ENCODE measurements at regions not wholly inside any gene's neighbourhood (a gene's known extent, or its start where the extent isn't known, plus 50 kb on each side); places are given as distances from the start of the nearest gene placed in this dataset.
"Not testable (repeated sequence)": the region's sequence is repeated elsewhere in the genome, so short reads cannot be mapped to it uniquely, and the experiment has no call there.

DNA sequence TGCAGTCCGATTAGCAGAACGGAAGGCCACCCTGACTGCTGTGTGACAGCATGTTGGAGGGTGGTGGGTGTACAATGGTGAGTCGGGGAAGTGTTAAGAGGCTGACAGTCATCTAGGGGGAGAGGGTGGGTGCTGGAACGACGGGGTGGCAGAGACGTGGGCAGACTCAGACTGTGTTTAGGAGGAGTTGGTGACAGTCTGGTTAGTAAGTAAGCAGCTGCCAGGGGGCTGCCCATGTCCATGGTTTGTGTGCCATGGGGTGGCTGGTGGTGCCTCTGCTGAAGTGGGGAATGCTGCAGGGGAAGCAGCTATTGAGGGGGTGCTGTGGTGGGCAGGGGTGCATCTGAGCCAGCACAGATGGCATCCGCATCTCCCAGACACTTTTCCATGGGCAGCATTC is 51.3 kb upstream of the BOD1 start:
- no peak for DNase-seq

DNA sequence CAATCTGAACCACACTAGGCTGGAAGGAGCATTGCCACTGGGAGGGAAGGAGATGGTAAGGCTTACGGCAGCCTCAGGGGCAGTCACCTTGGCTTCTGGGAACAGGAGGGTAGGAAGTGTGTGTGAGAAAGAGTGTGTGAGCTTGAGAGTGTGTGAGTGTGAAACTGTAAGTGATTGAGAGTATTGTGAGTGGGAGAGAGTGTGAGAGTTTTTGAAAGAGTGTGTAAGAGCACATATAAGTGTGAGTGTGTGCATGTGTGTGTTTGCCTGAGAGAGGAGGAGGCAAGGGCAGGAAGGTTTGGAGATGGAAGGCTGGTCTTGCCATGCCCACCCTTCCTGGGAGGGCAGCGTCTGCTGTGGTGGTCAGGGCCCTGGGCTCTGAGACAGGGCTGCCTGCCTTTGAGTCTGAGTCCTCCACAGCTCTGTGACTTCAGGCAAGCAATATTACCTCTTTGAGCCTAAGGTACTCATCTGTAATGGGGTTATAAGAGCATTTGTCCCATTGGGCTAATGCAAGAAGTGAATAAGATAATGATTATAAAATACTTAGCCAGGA is 51.9 kb upstream of the BOD1 start:
- DNase-seq, result no peak

DNA sequence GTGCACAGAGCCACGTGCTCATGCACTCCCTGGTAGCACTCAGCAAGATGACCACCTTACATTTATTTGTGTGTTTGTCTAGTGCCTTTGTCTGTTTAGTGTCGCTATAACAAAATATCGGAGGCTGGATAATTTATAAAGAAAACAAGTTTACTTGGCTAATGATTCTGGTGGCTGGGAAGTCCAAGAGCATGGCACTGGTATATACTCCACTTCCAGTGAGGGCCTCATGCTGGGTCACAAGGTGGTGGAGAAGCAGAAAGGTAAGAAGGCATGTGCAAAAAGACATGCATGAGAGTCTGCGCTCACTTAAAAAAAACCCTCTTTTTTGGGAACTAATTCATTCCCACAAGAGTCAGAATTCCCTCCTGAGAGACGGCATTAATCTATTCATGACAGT is 52.5 kb upstream of the BOD1 start:
- DNase-seq, result no peak

DNA sequence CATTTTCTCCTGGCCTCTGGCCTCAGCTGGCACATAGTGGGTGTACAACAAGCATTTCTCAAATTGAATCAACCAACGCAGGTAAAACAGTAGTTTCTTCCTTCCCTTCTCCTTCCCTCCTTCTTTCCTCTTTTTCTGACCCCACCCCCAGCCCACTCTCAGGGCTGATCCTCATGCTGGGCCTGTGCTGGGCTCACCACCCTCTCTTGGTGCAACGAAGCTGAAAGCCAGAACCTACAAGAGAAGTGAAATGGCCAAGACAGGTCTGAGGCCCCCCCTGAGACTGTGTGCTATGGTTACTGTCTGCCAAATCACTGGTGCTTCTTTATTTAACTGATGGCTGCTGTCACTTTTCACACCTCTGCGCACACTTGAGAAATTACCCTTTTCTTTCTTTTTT is 53.0 kb upstream of the BOD1 start:
- no peak for DNase-seq

DNA sequence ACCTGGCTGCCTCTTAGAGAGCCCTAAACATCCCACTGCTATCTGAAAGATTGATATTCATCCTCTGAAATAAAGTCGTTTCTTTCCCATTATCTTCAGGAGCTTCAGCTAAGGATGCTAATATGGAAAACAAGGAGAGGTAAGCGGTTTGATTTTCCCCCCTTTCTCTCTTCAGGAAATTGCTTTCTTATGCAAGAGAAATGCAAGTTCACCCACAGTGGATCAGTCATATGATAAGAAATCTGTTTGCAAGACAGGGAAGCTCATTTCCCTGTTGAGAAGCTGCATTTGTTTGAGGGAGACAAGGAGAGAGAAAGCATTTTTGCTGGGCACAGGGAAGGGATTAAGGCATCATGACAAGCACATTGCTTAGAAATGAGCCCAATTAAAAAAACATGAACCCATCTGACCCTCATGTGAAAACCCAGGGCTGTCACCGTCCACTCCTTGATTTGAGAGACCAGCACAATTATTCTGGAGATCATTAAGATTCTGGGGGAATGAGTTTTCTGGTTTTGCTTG is 53.7 kb upstream of the BOD1 start:
- no peak for DNase-seq

DNA sequence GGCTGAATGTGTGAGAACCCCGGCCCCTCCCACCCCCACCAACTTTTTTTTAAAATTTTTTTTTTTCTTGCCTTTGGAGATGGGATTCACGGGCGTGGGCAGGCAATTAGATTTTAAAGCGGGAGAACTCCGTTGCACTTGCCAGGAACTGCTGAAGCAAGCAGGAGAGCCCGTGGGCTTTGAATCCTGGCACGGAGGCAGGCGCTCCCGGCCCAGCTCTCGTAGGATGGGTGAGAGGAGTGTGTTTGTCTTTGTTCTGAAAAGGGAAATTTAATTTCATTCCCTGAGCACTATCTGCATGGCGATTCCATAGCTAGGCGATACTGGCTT is 54.3 kb upstream of the BOD1 start:
- no peak for DNase-seq

DNA sequence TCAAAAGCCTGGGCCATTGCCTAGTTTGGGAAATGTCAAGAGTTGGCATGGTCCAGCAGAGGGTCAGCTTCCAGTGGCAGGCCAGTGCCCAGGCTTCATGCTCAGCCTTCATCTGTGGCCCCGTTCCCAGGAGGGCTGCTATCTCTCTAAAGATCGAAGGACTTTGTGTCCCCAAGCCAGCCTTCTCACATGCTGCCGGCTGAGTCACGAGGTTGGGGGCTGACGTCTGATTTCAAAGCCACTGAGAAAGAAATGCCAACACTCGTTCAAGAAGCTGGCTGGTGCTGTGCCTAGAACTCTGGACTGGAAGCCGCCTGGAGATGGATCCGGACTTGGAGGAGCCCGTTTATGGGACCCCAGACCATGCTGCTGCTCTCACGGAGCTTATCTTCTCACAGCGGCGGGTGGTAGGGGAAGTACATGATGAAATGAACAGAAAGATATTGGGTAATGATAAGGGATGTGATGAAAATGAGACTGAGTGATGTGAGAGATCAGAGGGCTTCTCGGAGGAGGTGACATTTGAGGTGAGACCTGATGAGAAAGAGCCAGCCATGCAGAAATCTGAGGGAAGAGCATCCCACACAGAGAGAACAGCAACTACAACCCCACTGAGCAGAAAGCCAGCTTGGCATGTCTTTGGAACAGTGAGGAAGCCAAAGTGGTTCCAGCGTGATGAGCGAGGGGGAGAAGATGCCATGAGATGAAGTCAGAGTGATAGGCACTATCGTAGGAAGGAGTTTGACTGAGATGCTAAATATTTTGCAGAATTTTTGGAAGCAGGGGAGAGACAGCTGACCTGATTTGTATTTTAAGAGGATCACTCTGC is 54.9 kb upstream of the BOD1 start:
- DNase-seq, result no peak

DNA sequence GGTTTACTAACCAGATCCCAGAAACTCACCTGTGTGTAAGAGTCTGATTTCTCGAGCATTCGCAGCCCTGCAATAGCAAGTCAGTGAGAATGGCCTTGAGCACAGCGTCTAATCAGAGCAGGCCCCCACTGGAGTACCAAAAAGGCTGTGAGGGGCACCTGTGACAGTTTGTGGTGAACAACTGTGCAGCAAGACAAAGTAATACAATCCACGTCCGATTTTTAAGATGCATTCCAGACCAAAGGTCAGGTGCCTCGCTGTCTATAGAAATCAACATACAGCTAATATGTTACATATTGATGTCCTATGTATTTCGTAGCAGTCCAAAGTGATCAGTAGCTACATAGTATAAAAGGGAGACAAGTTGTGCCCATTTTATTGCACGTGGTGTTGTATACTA is 55.7 kb upstream of the BOD1 start:
- no peak for DNase-seq

DNA sequence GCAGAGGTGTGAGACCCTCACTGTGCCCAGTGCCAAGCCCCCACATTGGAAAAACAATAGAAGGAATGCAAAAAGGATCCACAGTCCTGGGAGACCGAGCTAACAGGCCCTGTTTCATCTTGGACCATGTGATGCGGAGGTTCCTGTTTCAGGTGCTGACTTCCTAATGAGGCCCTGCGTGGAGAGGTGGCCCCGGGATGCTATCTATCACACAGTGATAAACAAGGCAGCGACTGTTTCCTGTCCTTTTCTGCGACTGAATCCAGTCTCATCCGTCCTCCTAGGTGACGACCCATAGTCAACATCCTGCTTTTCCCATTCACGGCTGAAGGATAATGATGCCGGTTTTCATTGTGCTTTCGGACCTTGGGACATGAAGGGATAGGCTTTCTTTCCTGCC is 56.4 kb upstream of the BOD1 start:
- DNase-seq, result no peak

DNA sequence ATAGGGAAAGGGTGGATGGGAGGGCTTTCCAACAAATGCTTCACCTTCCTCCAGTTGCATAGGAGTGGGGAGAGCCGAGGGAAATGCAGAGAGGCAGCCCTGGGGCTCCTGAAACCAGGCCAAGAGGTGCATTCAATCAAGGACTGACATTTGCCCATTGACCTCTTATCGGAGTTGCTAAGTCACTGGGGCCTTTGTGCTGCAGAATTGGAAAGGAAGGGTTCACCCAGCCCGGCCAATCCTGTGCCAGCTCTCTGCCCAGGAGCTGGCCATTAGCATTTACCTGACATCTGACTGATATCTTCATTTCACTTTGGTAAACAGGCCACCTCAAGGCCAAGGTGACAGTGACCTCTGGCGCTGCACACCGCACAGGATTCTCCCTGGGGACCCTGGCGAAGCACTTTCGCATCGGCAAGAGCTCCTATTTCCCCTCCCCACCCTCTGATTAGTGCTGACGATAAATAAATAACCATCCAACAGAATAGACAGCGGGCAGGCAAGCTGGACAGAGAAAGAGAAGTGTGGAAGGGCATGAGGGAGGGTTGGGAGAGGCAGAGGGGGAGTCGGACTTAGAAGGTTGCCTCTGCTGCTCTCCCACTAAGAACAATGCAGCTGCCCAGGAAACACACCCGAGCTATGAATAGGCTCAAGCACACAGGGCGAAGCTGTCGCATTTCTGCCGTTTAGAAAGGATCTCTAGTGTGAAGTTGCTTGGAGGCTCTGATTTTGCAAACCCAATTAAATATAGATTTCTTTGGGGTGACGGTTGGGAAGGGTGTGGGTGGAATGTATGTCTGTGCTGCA is 57.0 kb upstream of the BOD1 start:
- DNase-seq, result no peak

DNA sequence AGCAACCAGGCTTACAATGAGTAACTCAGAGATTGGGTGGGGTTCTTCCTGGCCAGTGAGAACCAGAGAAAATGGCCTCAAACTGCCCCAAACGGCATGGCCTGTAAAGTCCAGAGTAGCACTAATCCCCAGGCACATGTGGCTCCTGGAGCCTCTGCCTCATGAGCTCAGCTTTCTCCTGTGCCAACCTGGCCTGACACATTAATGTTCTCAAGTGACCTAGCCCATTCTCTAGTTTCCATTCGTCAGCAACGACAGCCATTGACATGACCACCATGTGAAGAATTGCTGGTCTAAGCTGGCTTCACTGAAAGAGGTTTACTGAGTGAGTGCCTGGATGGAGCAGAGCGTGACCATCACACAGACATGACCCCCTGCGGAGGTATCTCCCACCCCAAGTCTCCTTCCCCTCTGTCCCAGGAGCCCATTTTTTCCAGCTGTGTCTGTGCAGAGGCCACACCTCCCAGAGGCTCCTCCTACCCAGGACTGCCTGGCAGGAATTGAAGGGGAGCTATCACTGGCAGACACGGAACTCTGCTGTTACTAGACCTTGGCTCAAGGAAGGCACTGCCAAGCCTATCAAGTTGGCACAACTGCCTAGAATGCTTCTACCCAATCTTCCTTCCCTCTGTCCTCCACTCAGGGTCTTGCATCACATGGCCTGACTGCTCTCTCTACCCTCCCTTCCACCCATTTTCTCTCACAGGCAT is 59.0 kb upstream of the BOD1 start:
- no peak for DNase-seq

DNA sequence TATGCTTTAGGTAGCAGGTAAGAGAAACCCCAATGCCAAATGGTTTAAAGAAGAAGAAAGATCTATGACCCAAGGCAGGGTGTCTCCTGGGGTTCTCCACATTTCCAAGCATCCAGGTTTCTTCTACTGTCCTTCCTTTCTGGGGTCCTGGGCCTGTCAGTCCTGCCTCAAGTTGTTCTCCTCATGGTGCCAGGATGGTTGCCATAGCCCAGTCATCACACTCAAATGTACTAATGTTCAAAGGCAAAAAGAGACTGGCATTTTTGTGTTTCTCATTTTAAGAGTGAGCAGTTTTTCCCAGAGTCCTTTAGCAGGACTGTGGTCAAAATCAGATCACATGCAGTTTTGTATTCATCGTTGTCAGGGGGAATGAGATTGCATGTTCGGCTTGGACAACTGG is 59.9 kb upstream of the BOD1 start:
- no peak for DNase-seq

DNA sequence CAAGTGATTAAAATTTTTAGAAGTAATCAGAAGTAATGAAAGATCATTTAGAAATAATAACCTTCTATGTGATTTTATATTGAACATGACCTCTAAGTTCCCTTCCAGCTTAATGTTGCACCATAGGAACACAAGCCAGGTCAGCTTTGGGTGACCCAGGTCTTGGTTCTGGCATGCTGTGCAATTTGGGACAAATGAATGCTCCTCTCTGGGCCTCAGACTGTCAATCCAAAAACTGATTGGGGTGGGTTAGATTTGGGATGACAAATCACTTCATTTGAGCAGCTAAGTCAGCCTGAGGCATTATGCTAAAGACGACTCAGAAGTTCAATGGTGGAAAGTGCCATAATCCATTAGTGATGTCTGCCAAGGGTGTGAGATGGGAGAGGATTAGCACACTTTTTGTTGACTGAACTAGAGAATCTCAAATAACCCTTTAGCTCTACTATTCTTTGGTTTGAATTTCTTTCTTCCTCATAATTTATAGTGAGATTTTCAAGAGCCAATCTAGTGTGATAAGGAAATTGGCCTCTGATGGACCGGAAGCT is 60.7 kb upstream of the BOD1 start:
- DNase-seq, result no peak

DNA sequence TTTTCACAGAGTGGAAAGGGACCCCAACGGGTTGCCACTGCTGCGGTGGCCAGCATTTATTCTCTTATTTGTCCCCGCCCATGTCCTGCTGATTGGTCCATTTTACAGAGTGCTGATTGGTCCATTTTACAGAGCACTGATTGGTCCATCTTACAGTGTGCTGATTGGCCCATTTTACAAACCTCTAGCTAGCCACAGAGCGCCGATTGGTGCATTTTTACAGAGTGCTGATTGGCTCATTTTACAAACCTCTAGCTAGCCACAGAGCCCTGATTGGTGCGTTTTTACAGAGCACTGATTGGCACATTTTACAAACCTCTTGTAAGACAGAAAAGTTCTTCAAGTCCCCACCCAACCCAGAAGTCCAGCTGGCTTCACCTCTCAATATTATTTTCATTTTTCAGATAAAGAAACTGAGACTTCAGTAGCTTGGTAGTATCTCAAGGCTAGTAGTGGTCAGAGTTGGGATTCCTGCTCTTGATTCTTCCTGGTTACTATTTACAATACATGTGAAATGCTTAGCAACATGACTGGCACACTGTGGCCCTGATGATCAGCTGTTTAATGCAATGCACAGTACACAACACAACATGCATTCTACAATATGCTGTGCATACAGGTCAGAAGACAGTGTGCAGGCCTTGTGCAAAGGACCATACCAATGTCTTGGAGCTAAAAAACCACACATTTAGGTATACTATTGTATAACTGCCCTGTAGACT is 63.6 kb upstream of the BOD1 start:
- no peak for DNase-seq

DNA sequence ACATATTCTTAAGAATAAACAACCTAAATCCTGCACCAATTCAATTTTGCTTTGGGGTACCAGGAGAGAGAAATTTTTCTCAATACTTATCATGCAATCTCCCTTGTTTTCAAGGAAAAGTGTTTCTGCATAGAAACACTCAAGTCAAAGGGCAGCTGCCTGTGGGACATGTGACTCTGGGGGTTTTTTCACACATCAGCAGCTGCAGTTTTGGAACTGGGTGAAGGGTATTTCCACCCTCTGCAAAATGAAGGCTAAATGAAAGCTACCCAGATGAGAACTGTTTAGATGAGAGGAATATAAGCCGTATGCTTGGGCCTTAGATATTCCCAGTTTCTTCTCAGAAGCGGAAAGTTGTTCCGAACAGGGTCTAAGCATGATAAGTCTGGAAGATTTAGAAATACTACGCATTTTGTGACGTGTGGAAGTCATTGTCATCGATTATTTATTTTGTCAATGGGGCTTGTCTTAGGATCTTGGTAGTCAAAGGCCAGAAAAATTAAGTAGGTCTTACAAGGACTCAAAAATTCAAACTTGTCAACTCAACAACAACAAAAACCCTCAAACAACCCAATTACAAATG is 64.3 kb upstream of the BOD1 start:
- no peak for DNase-seq

DNA sequence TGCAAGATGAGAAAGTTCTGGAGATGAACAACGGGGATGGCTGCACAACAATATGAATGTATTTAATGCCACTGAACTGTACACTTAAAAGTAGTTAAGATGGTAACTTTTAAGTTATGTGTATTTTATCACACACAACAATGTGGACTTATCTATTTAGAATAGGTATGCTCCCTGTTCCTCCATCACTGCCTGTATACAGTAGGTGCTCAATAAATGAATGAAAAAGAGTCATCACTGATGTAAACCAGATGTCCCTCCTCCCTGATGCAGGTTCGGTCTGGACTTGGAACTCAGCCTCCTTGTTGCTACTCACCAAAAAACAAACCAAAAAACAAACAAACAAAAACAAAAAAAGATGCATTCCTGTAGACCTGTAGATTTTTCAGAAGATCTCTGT is 65.9 kb upstream of the BOD1 start:
- DNase-seq, result no peak

DNA sequence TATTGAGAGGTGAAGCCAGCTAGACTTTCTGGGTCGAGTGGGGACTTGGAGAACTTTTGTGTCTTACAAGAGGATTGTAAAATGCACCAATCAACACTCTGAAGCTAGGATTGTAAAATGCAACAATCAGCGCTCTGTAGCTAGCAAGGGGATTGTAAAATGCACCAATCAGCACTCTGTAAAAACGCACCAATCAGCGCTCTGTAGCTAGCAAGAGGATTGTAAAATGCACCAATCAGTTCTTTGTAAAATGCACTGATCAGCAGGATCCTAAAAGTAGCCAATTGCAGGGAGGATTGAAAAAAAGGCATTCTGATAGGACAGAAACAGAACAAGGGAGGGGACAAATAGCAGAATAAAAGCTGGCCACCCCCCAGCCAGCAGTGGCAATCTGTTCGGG is 68.1 kb upstream of the BOD1 start:
- DNase-seq, result not testable (repeated sequence)

DNA sequence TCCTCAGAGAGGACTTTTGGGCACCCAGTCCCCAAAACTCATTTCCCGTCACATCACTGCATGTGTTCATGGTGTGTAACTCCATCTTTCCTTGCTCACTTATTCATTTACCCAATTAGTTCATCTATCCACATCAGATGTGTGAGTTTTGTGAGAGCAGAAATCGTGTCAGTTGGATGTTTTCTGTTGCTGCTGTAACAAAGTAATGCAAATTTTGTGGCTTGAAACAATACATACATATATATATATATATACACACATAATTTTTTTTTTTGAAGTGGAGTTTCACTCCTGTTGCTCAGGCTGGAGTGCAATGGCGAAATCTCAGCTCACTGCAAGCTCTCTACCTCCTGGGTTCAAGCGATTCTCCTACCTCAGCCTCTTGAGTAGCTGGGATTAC is 70.5 kb upstream of the BOD1 start:
- DNase-seq, result no peak

DNA sequence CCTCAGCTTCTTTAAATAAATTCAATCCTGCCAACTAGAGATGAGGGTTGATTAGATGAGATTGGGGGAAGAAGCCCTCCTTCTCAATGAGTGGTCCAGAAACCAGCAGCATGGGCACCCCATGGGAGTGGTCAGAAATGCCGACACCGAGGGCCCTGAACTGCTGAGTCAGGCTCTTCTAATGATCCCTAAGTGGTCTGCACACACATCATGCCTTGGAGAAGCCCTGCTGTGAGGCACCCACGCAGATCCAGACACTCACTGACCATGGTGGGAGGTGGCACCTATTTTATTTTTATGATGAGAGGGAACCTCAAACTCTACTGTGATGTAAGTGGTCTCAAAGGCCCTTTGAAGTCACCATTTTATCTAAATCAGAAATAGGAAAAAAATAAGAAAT is 72.3 kb upstream of the BOD1 start:
- no peak for DNase-seq

DNA sequence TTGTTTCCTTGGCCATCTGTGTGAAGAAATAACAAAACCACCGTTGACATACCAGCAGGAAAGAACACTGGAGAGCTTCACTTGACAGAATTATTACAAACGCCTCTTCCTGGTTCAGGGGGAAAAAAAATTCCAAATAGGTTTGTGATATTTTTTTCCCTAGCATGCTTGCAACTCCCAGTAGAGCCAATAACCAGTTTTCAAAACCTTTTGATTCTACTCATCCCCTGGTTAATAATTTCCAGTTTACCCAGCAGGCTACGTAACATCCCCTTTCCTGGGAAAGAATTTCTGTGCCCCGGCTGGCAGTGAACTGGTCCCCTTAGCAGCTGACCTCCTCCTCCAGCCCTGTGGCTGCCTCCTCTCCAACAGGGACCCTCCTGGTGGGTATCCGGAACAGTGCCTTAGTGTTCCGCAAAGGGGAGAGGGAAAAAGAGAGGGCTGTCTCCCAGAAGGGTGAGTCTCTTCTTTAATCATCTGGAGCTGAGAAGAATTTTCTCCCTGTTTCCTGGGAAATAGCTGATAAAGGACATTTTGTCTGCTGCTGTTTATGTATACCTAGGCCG is 72.8 kb upstream of the BOD1 start:
- DNase-seq, result no peak

DNA sequence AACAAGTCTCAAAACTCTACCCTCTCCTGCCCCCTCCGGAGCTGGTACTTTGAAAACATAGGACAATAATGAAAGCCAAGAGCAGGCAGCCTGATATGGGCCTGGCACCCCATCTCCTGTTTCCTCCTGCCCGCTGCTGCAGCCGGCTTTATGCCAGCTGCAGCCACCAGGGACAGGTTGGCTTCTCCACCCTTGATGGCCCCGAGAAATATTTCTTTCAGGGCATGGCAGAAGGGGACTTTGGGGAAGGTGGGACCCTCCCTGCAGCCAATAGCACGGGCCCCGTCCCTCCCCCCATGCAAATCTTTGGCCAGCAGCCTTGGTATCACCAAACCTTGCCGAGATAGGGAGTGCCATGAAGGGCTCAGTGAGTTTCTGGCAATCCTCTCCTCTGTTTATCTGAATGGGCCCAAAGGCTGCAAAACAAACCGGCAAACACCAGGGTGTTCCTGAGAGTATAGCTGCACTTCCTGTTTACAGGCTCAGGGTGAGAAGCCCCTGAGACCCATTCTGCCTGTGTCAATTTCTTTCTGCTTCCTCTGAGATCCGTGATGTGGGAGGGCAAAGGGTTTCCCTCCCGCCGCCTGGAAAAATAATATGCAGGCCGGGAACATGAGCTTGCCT is 73.4 kb upstream of the BOD1 start:
- no peak for DNase-seq

Data from stimulated activated CD4-positive, alpha-beta T cell treated with anti-CD3 and anti-CD28 coated beads, Interleukin-4, amount 100 ng/mL, for 24 hours (primary cell).